HEK293 (cell line): ENCODE measurements at regions not wholly inside any gene's neighbourhood (a gene's known extent, or its start where the extent isn't known, plus 50 kb on each side); places are given as distances from the start of the nearest gene placed in this dataset.

Experiments used
- CTCF ChIA-PET: fragments of 350-600 bp; formaldehyde crosslinking; extraction: SDS; loops from one replicate; lab custom pipeline; 2021; ENCODE audit warnings: antibody characterized with exemption; lab: Yijun Ruan, JAX
- POLR2A ChIA-PET: fragments of 300-600 bp; formaldehyde crosslinking; extraction: SDS; loops from one replicate; lab custom pipeline; 2020; ENCODE audit warnings: antibody characterized with exemption, inconsistent platforms; lab: Yijun Ruan, JAX
- H3K27ac ChIP-seq: fragments of 200-500 bp; sonication (Bioruptor generic); 2 replicates; pipeline ENCODE4 v1.5.1; 2014; ENCODE audit warnings: low read depth, low read length, control low read depth, inconsistent platforms; ENCODE audit errors: extremely low read depth
- H3K36me3 ChIP-seq, 2 experiments: fragments of 200-500 bp in 1 of 2; sonication (Bioruptor generic) in 1 of 2; 1 replicate in 1 of 2; 2 replicates in 1 of 2; pipeline ENCODE4 v1.5.1; 2014 to 2017; ENCODE audit warnings: inconsistent platforms in 2 of 2, low read length in 2 of 2; ENCODE audit not compliant: control insufficient read depth in 2 of 2, insufficient read depth in 1 of 2
- H3K4me1 ChIP-seq: fragments of 200-500 bp; sonication (Bioruptor generic); 2 replicates; pipeline ENCODE4 v1.5.1; 2014; ENCODE audit warnings: mild to moderate bottlenecking, low read length, inconsistent platforms; ENCODE audit not compliant: control insufficient read depth, insufficient read depth
- H3K4me3 ChIP-seq: 2 replicates; pipeline ENCODE4 v1.5.1; 2011; ENCODE audit warnings: low read depth, mild to moderate bottlenecking, control low read depth, low read length, moderate library complexity
- H3K9me3 ChIP-seq: fragments of 200-500 bp; sonication (Bioruptor generic); 2 replicates; pipeline ENCODE4 v1.5.1; 2014; ENCODE audit warnings: low read depth, low read length, inconsistent platforms; ENCODE audit not compliant: control insufficient read depth, insufficient read depth
- HIC1 ChIP-seq: fragments of 450-650 bp; formaldehyde crosslinking; IDR thresholded peaks from 2 replicates; pipeline ENCODE4 v1.5.1; 2016; ENCODE audit warnings: missing biosample characterization, missing genetic modification characterization
- MZF1 ChIP-seq: fragments of 450-650 bp; formaldehyde crosslinking; IDR thresholded peaks from 2 replicates; pipeline ENCODE4 v1.5.1; 2017; ENCODE audit warnings: missing biosample characterization, missing genetic modification characterization, borderline replicate concordance
- REST ChIP-seq: fragments of 450-650 bp; formaldehyde crosslinking; IDR thresholded peaks from 2 replicates; pipeline ENCODE4 v1.5.1; 2016; ENCODE audit warnings: missing biosample characterization, missing genetic modification characterization
- YY1 ChIP-seq: fragments of 450-650 bp; formaldehyde crosslinking; IDR thresholded peaks from 2 replicates; pipeline ENCODE4 v1.5.1; 2018; ENCODE audit warnings: missing biosample characterization, missing genetic modification characterization
- ZBTB20 ChIP-seq: fragments of 450-650 bp; formaldehyde crosslinking; IDR thresholded peaks from 2 replicates; pipeline ENCODE4 v1.5.1; 2016; ENCODE audit warnings: missing biosample characterization, missing genetic modification characterization
- ZBTB49 ChIP-seq: fragments of 450-650 bp; formaldehyde crosslinking; IDR thresholded peaks from 2 replicates; pipeline ENCODE4 v1.5.1; 2016; ENCODE audit warnings: missing biosample characterization, missing genetic modification characterization, low read depth
- ZNF112 ChIP-seq: fragments of 450-650 bp; formaldehyde crosslinking; IDR thresholded peaks from 2 replicates; pipeline ENCODE4 v1.5.0; 2017; ENCODE audit warnings: missing biosample characterization, missing genetic modification characterization
- ZNF214 ChIP-seq: fragments of 450-650 bp; formaldehyde crosslinking; IDR thresholded peaks from 2 replicates; pipeline ENCODE4 v1.5.1; 2017; ENCODE audit warnings: missing biosample characterization, mild to moderate bottlenecking, missing genetic modification characterization, borderline replicate concordance
- ZNF37A ChIP-seq: fragments of 450-650 bp; IDR thresholded peaks from 2 replicates; pipeline ENCODE4 v1.5.1; 2018; ENCODE audit warnings: missing biosample characterization, missing genetic modification characterization
- ZNF426 ChIP-seq: fragments of 450-650 bp; formaldehyde crosslinking; IDR thresholded peaks from 2 replicates; pipeline ENCODE4 v1.5.1; 2017; ENCODE audit warnings: missing biosample characterization, missing genetic modification characterization, mild to moderate bottlenecking, inconsistent platforms, moderate library complexity
- ZNF645 ChIP-seq: fragments of 450-650 bp; formaldehyde crosslinking; IDR thresholded peaks from 2 replicates; pipeline ENCODE4; 2016; ENCODE audit warnings: missing biosample characterization, missing genetic modification characterization
- ZNF654 ChIP-seq: fragments of 450-650 bp; formaldehyde crosslinking; IDR thresholded peaks from 2 replicates; pipeline ENCODE4 v1.5.1; 2016; ENCODE audit warnings: low read depth, missing biosample characterization, missing genetic modification characterization
- ZNF660 ChIP-seq: fragments of 450-650 bp; IDR thresholded peaks from 2 replicates; pipeline ENCODE4 v1.5.1; 2018; ENCODE audit warnings: missing biosample characterization, mild to moderate bottlenecking, missing genetic modification characterization
- TF ChIP-seq, protein P1 (sequence below): fragments of 450-650 bp; formaldehyde crosslinking; IDR thresholded peaks from 2 replicates; pipeline ENCODE4 v1.5.1; 2017; ENCODE audit warnings: missing biosample characterization, missing genetic modification characterization
- TF ChIP-seq, protein P2 (sequence below): fragments of 450-650 bp; formaldehyde crosslinking; IDR thresholded peaks from 2 replicates; pipeline ENCODE4 v1.5.1; 2016; ENCODE audit warnings: missing biosample characterization, missing genetic modification characterization

GRCh38 chr6:145278163-145278807, 457.0 kb downstream of the EPM2A start:
- ChIA-PET POLR2A (no interaction called here), CTCF (interaction anchor here (0.6 kb wide), 1 partner anchor 379 kb away, joined by 3 read pairs; no protein-coding TSS in a partner anchor)
- Histone ChIP-seq H3K27ac (no peak overlapping the region), H3K4me1 (no peaks in the 10 kb centered on the region), H3K4me3 (no peak overlapping the region), H3K36me3 (no peaks in the 10 kb centered on the region)
- no peak for TF ChIP-seq YY1 (tag by site-specific recombination)
- TF ChIP-seq ZNF37A (tag by site-specific recombination): no peak
- no peak for TF ChIP-seq ZNF645 (tag by site-specific recombination)
- no peak for TF ChIP-seq ZNF426 (tag by site-specific recombination)
- no peak for TF ChIP-seq REST (tag by site-specific recombination)
- TF ChIP-seq ZNF112 (tag by site-specific recombination): no peak
- no peak for TF ChIP-seq ZNF214 (tag by site-specific recombination)
- TF ChIP-seq ZBTB49 (tag by site-specific recombination): no peak
- TF ChIP-seq ZNF654 (tag by site-specific recombination): no peak
- no peak for TF ChIP-seq HIC1 (tag by site-specific recombination)
- TF ChIP-seq ZBTB20: no peak
- TF ChIP-seq, protein P1, sequence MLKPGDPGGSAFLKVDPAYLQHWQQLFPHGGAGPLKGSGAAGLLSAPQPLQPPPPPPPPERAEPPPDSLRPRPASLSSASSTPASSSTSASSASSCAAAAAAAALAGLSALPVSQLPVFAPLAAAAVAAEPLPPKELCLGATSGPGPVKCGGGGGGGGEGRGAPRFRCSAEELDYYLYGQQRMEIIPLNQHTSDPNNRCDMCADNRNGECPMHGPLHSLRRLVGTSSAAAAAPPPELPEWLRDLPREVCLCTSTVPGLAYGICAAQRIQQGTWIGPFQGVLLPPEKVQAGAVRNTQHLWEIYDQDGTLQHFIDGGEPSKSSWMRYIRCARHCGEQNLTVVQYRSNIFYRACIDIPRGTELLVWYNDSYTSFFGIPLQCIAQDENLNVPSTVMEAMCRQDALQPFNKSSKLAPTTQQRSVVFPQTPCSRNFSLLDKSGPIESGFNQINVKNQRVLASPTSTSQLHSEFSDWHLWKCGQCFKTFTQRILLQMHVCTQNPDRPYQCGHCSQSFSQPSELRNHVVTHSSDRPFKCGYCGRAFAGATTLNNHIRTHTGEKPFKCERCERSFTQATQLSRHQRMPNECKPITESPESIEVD (tag by site-specific recombination): no peak
- TF ChIP-seq, protein P2, sequence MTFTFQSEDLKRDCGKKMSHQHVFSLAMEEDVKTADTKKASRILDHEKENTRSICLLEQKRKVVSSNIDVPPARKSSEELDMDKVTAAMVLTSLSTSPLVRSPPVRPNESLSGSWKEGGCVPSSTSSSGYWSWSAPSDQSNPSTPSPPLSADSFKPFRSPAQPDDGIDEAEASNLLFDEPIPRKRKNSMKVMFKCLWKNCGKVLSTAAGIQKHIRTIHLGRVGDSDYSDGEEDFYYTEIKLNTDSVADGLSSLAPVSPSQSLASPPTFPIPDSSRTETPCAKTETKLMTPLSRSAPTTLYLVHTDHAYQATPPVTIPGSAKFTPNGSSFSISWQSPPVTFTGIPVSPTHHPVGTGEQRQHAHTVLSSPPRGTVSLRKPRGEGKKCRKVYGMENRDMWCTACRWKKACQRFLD (tag by site-specific recombination): no peak
- TF ChIP-seq MZF1 (tag by site-specific recombination): no peak
- TF ChIP-seq ZNF660: no peak
- TF ChIP-seq, all 188 proteins: peak for 0
- no peaks in the 10 kb centered on the region for H3K9me3 ChIP-seq
